ENCODE measurements at regions not wholly inside any gene's neighbourhood (a gene's known extent, or its start where the extent isn't known, plus 50 kb on each side); places are given as distances from the start of the nearest gene placed in this dataset.

- Histone ChIP-seq H4K5ac (ENCODE audit: low read depth, low read length) (no peak overlapping the region), H3K9me1 (ENCODE audit: insufficient read depth, low read length) (no peaks in the 10 kb centered on the region), H3K4me2 (ENCODE audit: low read depth, low read length) (no peak overlapping the region), H2BK5ac (ENCODE audit: low read depth, low read length, poor library complexity, severe bottlenecking) (no peak overlapping the region), H3K18ac (ENCODE audit: low read depth, low read length) (no peak overlapping the region), H3K14ac (replicated peaks; ENCODE audit: low read depth, low read length) (no peak overlapping the region), H3K4me1 (ENCODE audit: control insufficient read depth, insufficient read depth, low read length) (no peaks in the 10 kb centered on the region), H3K56ac (ENCODE audit: extremely low read depth, insufficient read depth, low read length) (no peak overlapping the region), H4K8ac (ENCODE audit: low read depth in 2 of 2, low read length in 2 of 2) (no peak overlapping the region), H2BK120ac (ENCODE audit: low read depth, low read length) (no peak overlapping the region), H2AK9ac (replicated peaks; ENCODE audit: low read depth, low read length, poor library complexity) (no peak overlapping the region), H3K23ac (ENCODE audit: low read depth, low read length) (no peak overlapping the region), H3K27me3 (ENCODE audit: control insufficient read depth, insufficient read depth, low read length) (0 out of 2 replicates have a peak, but pooled peaks cover 2% of the 10 kb centered on the region), H3K9me3 (ENCODE audit: control insufficient read depth, insufficient read depth, low read length) (no peaks in the 10 kb centered on the region), H2AFZ (replicated peaks; ENCODE audit: low read length, poor library complexity) (no peak overlapping the region), H3K36me3 (ENCODE audit: control insufficient read depth, insufficient read depth, low read length) (no peaks in the 10 kb centered on the region), H3K9ac (ENCODE audit: low read depth, low read length) (no peak overlapping the region), H3K4ac (ENCODE audit: low read depth, low read length) (no peak overlapping the region), H3K27ac (ENCODE audit: insufficient read depth, low read length) (no peak overlapping the region), H2BK15ac (ENCODE audit: low read depth, low read length) (no peak overlapping the region), H4K20me1 (ENCODE audit: insufficient read depth, low read length) (no peaks in the 10 kb centered on the region), H3K79me1 (ENCODE audit: low read depth in 1 of 2, low read length in 2 of 2) (no peaks in the 10 kb centered on the region), H2BK20ac (ENCODE audit: low read depth, low read length) (no peak overlapping the region), H4K91ac (ENCODE audit: insufficient read depth, low read depth, low read length) (no peak overlapping the region), H2AK5ac (ENCODE audit: low read depth, low read length) (no peak overlapping the region), H3K4me3 (ENCODE audit: insufficient read depth, low read depth, low read length) (no peak overlapping the region)
- TF ChIP-seq MXI1 (IDR thresholded peaks at IDR 0.05; ENCODE audit: borderline replicate concordance, low read depth, low read length): no peak
- TF ChIP-seq, protein P1, sequence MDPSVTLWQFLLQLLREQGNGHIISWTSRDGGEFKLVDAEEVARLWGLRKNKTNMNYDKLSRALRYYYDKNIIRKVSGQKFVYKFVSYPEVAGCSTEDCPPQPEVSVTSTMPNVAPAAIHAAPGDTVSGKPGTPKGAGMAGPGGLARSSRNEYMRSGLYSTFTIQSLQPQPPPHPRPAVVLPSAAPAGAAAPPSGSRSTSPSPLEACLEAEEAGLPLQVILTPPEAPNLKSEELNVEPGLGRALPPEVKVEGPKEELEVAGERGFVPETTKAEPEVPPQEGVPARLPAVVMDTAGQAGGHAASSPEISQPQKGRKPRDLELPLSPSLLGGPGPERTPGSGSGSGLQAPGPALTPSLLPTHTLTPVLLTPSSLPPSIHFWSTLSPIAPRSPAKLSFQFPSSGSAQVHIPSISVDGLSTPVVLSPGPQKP (IDR thresholded peaks at IDR 0.05; ENCODE audit: borderline replicate concordance, low read depth, low read length): no peak
- no peak for TF ChIP-seq CHD1 (IDR thresholded peaks at IDR 0.05; ENCODE audit: low read depth, low read length)
- TF ChIP-seq BHLHE40 (IDR thresholded peaks at IDR 0.05; ENCODE audit: low read depth, low read length): no peak
- no peak for TF ChIP-seq NFE2L2 (IDR thresholded peaks at IDR 0.05; ENCODE audit: low read depth, low read length)
- POLR2A ChIA-PET (ENCODE audit: unreplicated experiment): no interaction called here
- ATAC-seq (ENCODE audit: low read depth) (no peak), DNase-seq (no peak)
- in situ Hi-C loops (cut with MboI; ENCODE audit: low sequenced_read_pairs): no loop called here
- CTCF ChIA-PET: no interaction called here
- intact Hi-C loops (cut with micrococcal nuclease): no loop called here
- BruUV-seq (replicated peaks): no TSS peak
- dilution Hi-C loops (cut with HindIII; ENCODE audit: low sequenced_read_pairs, unreplicated experiment): no loop called here
Measured at GRCh38 chr12:58225203-58225877, 284.0 kb downstream of the ATP23 start.
